ENCODE measurements at regions not wholly inside any gene's neighbourhood (a gene's known extent, or its start where the extent isn't known, plus 50 kb on each side); places are given as distances from the start of the nearest gene placed in this dataset.

- no peak for DNase-seq
Measured at GRCh38 chr1:221164951-221165838, 286.0 kb downstream of the HLX start.

GRCh38 chr1:221165839-221166500 lies 286.7 kb downstream of the HLX start:
- DNase-seq: no peak

DNA sequence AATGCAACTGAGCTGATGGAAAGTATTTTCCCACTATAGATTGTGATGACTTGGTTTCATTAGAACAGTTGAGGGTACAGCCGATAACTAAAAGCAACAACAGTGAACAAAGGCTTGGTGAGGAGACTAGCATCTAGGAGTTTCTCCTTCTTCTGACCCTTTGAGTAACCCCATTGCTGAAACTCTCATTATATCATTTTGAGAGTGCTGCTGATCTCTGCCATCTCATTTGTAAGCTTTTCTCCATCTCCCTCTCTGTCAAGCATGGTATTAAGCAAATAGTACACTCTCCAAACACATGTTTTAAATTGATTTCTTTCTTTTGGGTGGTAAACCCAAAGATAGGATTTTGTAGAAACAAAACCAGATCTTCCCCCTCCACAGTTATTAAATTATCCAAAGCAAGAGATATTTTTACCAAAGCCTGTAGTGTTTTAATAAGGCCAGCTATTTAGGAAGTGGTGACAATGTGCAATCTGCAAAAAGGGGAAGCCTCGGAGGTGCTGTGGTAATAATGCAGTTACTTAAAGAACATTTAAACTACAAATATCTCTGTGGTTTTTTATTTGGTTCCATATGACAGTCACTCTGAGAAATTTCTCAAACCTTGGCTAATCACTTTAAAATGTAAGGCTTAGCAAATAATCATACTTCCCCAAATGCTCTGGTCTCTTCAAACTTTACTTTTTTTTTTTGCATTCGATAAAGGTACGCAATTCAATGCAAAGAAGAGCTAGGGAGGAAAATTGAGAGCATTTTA lies 287.5 kb downstream of the HLX start:
- DNase-seq: no peak

DNA sequence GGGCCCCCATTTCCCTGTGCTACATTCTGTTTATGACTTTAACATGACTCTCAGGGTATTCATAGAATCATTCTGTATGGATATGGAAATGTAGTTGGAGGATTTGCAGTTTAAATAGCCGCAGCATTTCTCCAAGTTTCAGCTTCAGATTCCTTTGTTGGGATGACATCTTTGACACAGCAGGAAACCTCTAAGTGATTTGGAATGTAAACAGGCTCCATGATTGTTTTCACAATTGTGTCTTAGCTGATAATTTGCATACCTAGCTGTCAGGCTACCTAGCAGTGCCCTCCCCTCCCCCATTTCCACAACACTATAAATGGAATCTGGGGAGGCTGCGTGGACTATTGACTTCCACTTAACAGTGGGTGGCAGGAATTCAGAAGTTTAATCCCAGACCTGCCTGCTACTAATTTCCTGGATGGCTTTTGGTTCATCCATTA lies 290.2 kb downstream of the HLX start:
- no peak for DNase-seq

DNA sequence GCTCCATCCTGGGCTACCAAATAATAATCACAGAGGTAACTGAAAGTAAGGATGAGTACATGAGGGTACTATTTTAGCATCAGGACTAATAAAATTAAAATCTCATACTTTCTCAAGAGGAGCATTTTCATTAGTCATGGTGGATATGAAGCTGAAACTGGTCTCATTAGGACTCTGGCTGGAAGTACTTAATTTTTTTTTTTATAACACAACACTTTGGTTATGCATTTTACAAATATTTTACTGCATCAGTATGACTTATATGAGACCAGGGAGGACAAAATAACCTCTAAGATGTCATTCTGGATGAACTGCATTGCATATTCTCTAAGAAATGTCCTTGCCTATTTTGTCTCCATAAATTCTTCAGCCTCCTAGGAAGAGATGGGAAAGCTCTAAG lies 290.9 kb downstream of the HLX start:
- DNase-seq: no peak

- no peak for DNase-seq
Measured at GRCh38 chr1:221171768-221172167, 292.5 kb downstream of the HLX start.

DNA sequence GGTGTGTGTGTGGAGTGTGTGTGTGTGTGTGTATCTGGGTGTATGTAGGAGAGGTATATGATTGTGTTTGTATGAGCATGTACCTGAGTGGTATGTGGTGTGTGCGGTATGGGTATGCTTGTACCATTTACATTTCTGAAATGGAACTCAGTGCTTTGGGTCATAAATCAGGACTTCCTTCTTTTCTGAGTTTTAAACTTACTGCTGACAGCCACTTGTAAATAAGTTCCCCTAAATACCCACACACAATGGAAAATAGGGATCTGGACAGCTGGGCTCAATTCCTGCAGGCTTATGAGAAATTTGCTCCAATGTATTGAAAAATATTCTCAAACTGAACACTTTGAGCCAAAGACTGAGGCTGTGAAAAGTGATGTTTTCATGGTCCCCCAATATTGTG lies 293.6 kb downstream of the HLX start:
- DNase-seq: no peak

- DNase-seq: no peak
Measured at GRCh38 chr1:221174330-221174993, 295.2 kb downstream of the HLX start.

DNA sequence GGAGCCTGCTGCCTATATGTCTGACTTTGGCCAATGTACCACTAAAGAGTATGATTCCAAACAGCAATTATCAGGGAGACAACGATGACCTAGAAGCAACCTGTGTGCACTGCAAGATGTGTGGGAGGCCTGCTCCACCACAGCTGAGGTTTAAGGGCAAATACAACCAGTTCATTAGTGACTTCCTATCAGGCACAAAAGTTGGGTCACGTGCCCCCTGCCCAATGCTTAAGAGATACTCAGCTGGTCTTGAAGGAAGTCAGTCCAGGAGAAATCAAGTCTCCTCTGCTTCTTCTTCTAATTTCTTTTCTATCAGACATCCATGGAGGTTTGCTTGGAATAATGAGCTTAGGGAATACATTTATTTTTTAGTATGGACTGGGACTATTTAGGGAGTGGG lies 296.0 kb downstream of the HLX start:
- DNase-seq: no peak

- no peak for DNase-seq
Measured at GRCh38 chr1:221180704-221181368, 301.6 kb downstream of the HLX start.

GRCh38 chr1:221182791-221183533 lies 303.7 kb downstream of the HLX start:
- no peak for DNase-seq

GRCh38 chr1:221184131-221184794 lies 305.0 kb downstream of the HLX start:
- no peak for DNase-seq

DNA sequence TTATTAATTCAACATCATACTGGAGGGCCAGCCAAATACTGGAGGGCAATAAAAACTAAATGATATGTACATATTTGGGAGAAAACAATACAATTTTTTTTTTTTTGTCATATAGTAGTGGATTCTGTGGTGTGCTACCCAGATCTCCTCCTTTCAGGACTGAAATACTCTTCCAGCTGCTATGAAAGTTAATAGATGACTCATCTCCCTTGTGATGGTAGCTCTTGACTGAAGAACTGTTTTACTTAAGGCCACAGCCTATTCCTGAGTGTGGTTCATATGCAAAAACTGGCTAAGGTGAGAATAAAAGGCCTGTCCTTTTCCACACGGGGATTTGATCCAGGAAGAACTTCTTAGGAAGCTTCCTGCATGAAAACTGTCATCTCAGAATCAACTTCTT lies 307.9 kb downstream of the HLX start:
- no peak for DNase-seq

DNA sequence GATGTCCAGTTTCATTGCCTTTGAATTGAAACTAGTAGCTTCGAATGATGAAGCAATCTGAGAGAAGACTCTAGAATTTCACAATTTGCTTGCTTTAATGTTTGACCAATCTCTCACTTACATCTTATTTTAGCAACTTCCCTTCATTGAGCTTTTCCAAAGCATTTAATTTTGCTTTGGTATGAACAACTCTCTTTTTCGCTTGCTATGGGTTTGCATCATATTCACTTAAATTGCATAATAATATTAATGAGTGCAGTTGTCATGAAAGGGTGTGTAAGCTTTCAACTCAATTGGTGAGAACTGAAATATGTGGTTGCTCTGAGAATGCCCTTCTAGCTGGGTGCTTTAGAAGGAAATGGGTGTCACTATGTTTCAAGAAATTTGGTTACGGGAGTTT lies 309.2 kb downstream of the HLX start:
- no peak for DNase-seq

GRCh38 chr1:221190249-221190648 lies 311.0 kb downstream of the HLX start:
- DNase-seq: no peak

- DNase-seq: no peak
Measured at GRCh38 chr1:221192055-221192454, 312.8 kb downstream of the HLX start.

DNA sequence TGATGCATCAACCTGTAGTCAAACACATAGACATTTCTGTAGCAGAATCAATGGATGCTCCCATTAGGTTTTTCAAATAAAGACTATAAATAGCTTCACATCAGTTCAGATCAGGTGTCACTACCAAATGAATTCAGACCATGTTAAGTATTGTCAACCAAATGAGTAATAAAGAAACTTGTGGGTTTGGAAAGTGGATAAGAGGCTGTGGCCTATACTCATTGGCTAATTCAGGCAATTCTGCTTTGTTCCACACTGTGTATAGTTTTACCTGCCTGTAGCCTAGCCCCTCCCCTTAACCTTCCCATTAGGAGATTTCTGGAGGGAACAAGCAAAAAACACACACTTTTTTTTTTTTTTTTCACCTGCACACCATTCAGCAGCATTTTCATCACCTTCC lies 321.2 kb downstream of the HLX start:
- DNase-seq: no peak

DNA sequence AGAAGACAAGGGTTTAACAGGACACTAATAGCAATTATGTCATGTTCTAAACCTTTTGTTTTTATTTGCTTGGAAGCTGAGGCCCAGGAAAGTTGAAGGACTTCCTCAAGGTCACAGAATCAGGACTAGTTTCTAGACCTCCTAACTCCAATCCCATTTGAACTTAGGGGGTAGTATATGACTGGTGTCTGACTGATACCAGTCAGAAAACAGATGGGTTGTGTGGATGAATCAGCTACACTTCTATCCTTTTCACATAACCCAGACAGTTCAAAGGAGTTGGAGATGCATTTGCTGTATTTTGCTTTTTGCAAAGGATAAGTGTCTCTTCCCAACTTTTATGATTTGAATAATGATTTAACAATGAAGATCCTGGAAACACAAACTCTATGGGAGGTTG lies 322.5 kb downstream of the HLX start:
- DNase-seq: no peak

DNA sequence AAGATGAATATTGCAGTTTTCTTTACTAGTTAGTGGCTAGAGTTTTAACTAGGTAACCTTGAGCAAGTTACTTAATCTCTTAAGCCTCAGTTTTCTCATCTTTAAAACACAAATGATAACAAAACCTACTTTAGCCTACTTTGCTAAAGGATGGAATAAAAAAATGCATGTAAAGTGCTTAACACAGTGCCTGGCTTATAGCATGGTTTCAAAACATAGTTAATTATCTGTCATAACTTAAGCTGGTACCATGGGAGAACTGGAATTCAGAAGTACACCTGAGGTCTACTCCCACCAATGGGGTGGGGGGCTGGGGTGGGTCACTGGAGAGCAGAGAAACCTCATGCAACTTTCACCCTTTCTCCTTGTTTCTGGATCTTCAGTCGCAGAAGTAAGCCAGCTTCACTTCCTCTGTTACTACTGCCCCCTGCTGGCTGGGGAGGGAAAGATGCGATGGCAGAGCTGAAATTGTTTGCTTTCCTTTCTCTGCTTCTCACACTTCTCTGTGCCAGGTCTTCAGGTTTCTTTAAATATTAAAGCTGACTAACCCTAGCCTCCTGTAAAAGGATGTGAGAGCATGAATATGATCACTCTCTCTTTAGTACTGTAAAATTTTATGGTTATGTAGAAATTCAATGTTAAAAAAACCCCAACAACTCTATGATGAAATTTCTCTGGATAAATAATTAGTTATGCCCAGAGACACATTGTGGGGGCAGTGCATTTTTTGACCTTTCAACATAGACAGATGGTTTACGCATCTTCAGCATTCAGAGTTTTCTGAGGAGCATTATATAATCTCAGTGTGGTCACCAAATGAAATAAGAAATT lies 324.2 kb downstream of the HLX start:
- DNase-seq: peak; percentile 49

All from activated CD4-positive, alpha-beta T cell treated with anti-CD3 and anti-CD28 coated beads, Interleukin-2, amount 50 U/mL, for 1 hour (primary cell).